Choroid plexus epithelial cell (primary cell): ENCODE measurements at regions not wholly inside any gene's neighbourhood (a gene's known extent, or its start where the extent isn't known, plus 50 kb on each side); places are given as distances from the start of the nearest gene placed in this dataset.

Experiments
- DNase-seq: peaks from one replicate; pipeline ENCODE4 v3.0.0-alpha.2; 2010; ENCODE audit warnings: low read depth
- H3K4me3 ChIP-seq: 2 replicates; pipeline ENCODE4 v1.5.1; 2011; ENCODE audit warnings: low read depth, mild to moderate bottlenecking, control low read depth, low read length, moderate library complexity
- TF ChIP-seq, protein P1 (sequence below): conservative IDR thresholded peaks from 2 replicates; pipeline ENCODE4 v1.5.1; 2011; ENCODE audit warnings: low read depth, mild to moderate bottlenecking, control low read depth, inconsistent platforms, low read length, moderate library complexity

DNA sequence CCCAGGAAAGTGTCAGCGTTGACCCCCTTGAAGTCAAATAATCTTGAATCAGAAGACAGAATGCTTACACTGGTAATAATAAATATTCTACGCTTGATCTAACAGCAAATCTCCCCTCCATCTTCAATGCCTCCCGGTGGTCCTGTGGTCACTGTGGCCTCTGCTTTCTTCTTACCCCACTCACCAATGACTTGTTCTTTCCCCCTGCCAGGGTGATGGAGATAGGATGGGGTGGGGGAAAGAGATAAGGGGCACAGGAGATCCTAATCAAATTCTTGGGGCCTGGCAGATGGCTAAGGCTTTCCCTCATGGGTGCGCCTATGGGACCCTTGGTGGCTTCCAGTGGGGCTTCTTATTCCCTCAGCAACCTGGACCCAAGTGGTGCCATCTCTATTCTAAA lies 152.6 kb upstream of the EGFLAM start:
- H3K4me3 ChIP-seq: no peak overlapping the region
- no peak for DNase-seq
- TF ChIP-seq, protein P1, sequence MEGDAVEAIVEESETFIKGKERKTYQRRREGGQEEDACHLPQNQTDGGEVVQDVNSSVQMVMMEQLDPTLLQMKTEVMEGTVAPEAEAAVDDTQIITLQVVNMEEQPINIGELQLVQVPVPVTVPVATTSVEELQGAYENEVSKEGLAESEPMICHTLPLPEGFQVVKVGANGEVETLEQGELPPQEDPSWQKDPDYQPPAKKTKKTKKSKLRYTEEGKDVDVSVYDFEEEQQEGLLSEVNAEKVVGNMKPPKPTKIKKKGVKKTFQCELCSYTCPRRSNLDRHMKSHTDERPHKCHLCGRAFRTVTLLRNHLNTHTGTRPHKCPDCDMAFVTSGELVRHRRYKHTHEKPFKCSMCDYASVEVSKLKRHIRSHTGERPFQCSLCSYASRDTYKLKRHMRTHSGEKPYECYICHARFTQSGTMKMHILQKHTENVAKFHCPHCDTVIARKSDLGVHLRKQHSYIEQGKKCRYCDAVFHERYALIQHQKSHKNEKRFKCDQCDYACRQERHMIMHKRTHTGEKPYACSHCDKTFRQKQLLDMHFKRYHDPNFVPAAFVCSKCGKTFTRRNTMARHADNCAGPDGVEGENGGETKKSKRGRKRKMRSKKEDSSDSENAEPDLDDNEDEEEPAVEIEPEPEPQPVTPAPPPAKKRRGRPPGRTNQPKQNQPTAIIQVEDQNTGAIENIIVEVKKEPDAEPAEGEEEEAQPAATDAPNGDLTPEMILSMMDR: no peak

DNA sequence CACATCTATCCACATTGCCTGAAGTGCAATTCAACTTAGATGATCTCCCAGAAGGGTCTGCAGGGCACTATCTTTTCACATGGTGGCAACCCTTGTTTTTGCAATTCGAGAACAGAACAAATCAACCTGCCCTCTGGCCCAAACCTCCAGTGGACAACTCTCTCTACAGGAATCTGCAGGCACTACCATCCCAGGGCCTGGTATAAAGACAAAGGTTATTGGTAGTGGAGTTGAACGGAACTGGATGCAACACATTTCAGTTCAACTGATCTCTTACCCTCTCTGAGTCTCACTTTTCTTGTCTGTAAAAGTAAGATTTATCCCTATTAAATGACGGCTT lies 153.2 kb upstream of the EGFLAM start:
- DNase-seq: no peak
- TF ChIP-seq, protein P1: no peak
- no peak overlapping the region for H3K4me3 ChIP-seq

DNA sequence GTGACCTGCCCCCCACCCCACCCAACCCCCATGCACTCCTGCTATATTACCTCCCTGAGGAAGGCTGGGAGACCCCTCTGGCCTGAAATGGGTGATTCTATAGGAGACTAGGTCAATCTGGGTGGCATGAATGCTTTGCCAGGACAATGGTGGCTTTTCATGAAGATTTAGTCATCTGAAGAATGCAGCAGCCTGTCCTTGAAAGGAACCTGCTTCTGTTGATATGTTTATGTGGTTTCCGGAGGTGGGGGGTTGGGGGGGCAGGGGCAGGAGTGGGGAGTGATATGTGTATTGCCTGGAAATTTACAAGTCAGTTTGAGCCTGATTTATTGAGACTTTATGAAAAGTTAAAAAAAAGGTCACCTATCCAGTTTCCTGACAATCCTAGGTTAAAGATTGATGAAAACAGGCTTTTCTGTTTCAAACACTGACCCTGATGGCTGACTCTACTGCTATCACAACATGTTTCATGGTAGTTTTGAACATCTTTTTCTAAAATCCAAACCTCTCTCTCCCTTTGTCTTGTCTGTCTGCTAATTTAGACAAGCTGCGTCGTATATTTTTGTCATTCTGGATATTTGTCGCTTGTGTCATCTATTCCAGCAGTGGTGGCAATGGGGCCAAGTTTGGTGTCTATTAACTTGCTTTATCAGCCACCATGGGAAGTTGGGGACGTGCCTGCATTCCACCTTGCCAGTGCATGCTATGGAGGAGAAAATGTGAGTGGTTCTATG lies 153.7 kb upstream of the EGFLAM start:
- TF ChIP-seq, protein P1: no peak
- H3K4me3 ChIP-seq: no peak overlapping the region
- DNase-seq: peak; percentile 8

DNA sequence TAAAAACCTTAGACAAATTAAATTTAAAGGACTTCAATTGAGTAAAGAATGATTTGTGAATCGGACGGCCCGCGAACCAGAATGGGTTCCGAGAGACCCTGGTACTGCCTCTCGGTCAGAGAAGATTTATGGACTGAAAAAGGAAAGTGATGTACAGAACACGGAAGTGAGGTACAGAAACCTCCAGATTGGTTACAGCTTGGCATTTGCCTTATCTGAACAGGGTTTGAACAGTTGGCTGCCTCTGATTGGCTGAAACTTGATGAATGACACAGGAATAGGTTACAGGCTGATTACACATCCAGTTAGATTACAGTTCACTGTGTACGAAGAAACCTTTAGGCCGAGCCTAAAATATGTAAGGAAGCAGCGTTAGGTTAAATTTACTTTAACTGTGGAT lies 156.5 kb upstream of the EGFLAM start:
- TF ChIP-seq, protein P1: no peak
- no peak for DNase-seq
- H3K4me3 ChIP-seq: no peak overlapping the region

DNA sequence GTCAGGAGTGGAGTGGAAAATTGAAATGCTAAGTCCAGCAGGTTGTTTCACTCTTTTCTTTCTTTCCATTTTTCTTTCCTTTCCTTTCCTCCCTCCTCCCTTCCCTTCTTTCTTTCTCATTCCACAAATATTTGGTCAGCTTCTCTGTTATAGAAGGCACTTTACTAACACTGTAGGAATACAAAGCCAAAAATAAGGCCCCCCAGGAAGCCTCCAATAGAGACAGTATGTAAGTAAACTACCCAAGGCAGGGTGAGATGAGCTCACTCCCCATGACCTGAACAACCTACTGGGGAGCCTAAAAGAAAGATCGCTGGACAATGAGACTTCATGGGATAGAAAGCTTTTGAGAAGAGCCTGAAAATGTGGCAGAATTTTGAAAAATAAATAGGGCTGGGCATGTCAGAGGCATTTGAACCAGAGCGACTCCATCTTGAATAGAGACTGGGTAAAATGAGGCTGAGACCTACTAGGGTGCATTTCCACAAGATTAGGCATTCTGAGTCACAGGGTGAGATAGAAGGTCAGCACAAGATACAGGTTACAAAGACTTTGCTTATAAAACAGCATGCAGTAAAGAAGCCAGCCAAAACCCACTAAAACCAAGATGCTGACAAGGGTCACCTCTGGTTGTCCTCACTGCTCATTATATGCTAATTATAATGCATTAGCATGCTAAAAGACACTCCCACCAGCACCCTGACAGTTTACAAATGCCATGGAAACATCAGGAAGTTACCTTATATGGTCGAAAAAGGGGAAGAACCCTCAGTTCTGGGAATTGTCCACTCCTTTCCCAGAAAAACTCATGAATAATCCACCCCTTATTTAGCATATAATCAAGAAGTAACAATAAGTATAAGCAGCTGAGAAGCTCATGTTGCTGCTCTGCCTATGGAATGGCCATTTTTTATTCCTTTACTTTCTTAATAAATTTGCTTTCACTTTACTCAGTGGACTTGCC lies 158.9 kb upstream of the EGFLAM start:
- DNase-seq: no peak
- TF ChIP-seq, protein P1: no peak
- no peak overlapping the region for H3K4me3 ChIP-seq

DNA sequence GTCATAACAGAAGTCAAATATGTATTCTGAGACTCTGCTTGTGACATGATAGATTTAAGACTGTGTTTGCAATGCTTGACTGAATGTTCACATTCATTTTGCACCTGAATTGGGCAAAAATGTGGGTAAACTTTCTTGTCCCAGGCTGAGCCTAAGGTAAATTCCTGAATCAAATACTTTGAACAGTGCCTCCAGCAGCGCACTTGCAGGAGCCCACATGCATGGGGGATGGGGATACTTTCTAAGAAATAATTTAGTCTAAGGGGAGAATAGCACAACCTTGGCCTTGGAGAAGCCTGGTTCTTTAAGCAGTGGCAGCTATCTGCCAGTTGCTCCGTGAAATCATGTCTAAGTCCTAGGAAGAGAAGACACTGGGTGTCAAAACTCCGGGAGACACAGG lies 163.5 kb upstream of the EGFLAM start:
- TF ChIP-seq, protein P1: no peak
- H3K4me3 ChIP-seq: no peak overlapping the region
- no peak for DNase-seq

DNA sequence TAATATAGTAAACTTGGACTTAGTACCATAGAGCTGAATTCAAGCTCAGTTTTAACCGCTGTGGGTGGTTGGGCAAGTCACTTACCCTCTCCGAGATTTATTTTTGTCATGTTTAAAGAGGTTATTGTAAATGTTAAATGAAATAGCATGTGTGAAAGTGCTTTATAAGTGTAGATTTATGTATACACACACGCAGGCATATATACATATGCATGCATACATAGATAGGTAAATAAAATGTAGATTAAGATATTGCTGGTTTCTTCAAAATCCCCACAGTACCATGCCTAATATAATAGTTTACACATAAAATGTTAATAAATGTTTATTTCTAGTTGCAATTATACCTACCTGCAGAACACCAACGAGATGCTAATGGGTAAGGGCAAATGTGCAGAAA lies 164.5 kb upstream of the EGFLAM start:
- TF ChIP-seq, protein P1: no peak
- DNase-seq: no peak
- H3K4me3 ChIP-seq: no peak overlapping the region
